MCF 10A (cell line): ENCODE measurements at regions not wholly inside any gene's neighbourhood (a gene's known extent, or its start where the extent isn't known, plus 50 kb on each side); places are given as distances from the start of the nearest gene placed in this dataset.
A peak's percentile ranks its signal among the peaks of the same experiment; 100 is the strongest.

ENCODE experiments used
- BruUV-seq: library from RNA; stranded (reverse); fragments of 400-500 nt; replicated peaks from 2 replicates; lab custom pipeline; 2021; lab: Mats Ljungman, UMichigan
- CTCF ChIA-PET: fragments of 300-600 bp; sonication (Branson Sonifier 250); formaldehyde crosslinking; extraction: SDS; loops from one replicate; lab custom pipeline; 2021; ENCODE audit warnings: antibody characterized with exemption, inconsistent platforms; lab: Yijun Ruan, JAX
- POLR2A ChIA-PET: fragments of 300-600, 350-650 bp; sonication (Branson Sonifier 250); formaldehyde crosslinking; extraction: SDS; loops from one replicate; lab custom pipeline; 2020; ENCODE audit warnings: antibody characterized with exemption, inconsistent platforms; lab: Yijun Ruan, JAX
- DNase-seq: peaks from one replicate; pipeline ENCODE4 v3.0.0-alpha.2; 2018; ENCODE audit not compliant: unreplicated experiment
- H3K27ac Mint-ChIP-seq: one replicate; pipeline ENCODE4 v1.8.0; 2022; ENCODE audit warnings: mild to moderate bottlenecking, low read depth, mixed read lengths; ENCODE audit not compliant: unreplicated experiment
- H3K27me3 Mint-ChIP-seq: one replicate; pipeline ENCODE4 v1.8.0; 2022; ENCODE audit warnings: mixed read lengths; ENCODE audit not compliant: insufficient read depth, unreplicated experiment
- H3K36me3 Mint-ChIP-seq: one replicate; pipeline ENCODE4 v1.8.0; 2022; ENCODE audit warnings: mild to moderate bottlenecking, moderate library complexity, mixed read lengths; ENCODE audit not compliant: insufficient read depth, unreplicated experiment
- H3K4me1 Mint-ChIP-seq: one replicate; pipeline ENCODE4 v1.8.0; 2022; ENCODE audit warnings: mixed read lengths; ENCODE audit not compliant: insufficient read depth, unreplicated experiment
- H3K4me3 Mint-ChIP-seq: one replicate; pipeline ENCODE4 v1.8.0; 2022; ENCODE audit warnings: mild to moderate bottlenecking, moderate library complexity, mixed read lengths; ENCODE audit not compliant: unreplicated experiment
- H3K9me3 Mint-ChIP-seq: one replicate; pipeline ENCODE4 v1.8.0; 2022; ENCODE audit warnings: mixed read lengths; ENCODE audit not compliant: unreplicated experiment
- CTCF ChIP-seq: fragments of 200-600 bp; IDR thresholded peaks from one replicate; pipeline ENCODE4 v1.8.0; 2022; ENCODE audit warnings: antibody characterized with exemption, mild to moderate bottlenecking; ENCODE audit not compliant: unreplicated experiment
- intact Hi-C: fragments of 100-400 bp; cut with micrococcal nuclease; formaldehyde crosslinking; loops from 2 replicates; pipeline ENCODE4 v1.14.1; 2022

GRCh38 chr3:30302027-30302426, 304.4 kb upstream of the TGFBR2 start:
- ChIA-PET CTCF (interaction anchor here (0.6 to 1.3 kb wide), 2 partner anchors 8 to 392 kb away, joined by 3 read pairs; no protein-coding TSS in a partner anchor), POLR2A (interaction anchor here (0.8 to 2.1 kb wide), 7 partner anchors 9 to 18 kb away, joined by 3 to 12 read pairs (median 4); no protein-coding TSS in a partner anchor)
- no peak overlapping the region for H3K4me3 Mint-ChIP-seq
- no TSS peak for BruUV-seq
- peaks cover 24% of the 10 kb centered on the region for H3K9me3 Mint-ChIP-seq
- peak; percentile 71 for DNase-seq
- no peak for TF ChIP-seq CTCF
- H3K27ac Mint-ChIP-seq = peak overlapping the region; percentile 2
- peaks cover 28% of the 10 kb centered on the region for H3K4me1 Mint-ChIP-seq
- H3K36me3 Mint-ChIP-seq = peaks cover 7% of the 10 kb centered on the region
- H3K27me3 Mint-ChIP-seq = no peaks in the 10 kb centered on the region
- intact Hi-C loops = no loop called here

- Mint-ChIP-seq H3K27me3 (no peaks in the 10 kb centered on the region), H3K4me3 (no peak overlapping the region), H3K9me3 (peaks cover 24% of the 10 kb centered on the region), H3K4me1 (peaks cover 44% of the 10 kb centered on the region), H3K36me3 (peaks cover 7% of the 10 kb centered on the region), H3K27ac (no peak overlapping the region)
- CTCF ChIA-PET = no interaction called here
- DNase-seq = no peak
- intact Hi-C loops = no loop called here
- BruUV-seq = no TSS peak
- POLR2A ChIA-PET = no interaction called here
- TF ChIP-seq CTCF = no peak
Measured at GRCh38 chr3:30303770-30304169, 302.6 kb upstream of the TGFBR2 start.

DNA sequence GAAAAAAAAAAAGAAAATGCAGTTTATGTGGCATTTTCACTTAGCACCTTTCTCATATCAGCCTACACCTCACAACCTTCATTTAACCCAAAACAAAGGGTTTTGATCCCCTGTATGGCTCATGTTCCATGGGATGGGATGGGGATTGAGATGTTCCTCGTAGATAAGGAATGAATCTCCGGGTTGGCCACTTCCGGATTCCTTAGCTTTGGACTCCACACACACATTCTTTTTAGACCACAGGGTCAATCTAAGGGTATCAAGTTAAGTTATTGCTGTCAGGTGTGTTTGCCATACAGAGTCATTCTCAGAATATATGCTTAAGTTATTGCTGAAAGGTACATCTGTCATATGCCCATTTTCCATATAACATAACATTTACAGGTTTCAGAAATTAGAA, 301.4 kb upstream of the TGFBR2 start:
- no peak for TF ChIP-seq CTCF
- CTCF ChIA-PET = interaction anchor here (0.6 kb wide), 1 partner anchor 345 kb away, joined by 4 read pairs; no protein-coding TSS in a partner anchor
- Mint-ChIP-seq H3K27me3 (no peaks in the 10 kb centered on the region), H3K36me3 (peaks cover 7% of the 10 kb centered on the region), H3K4me3 (no peak overlapping the region), H3K4me1 (peaks cover 52% of the 10 kb centered on the region), H3K9me3 (peaks cover 24% of the 10 kb centered on the region), H3K27ac (no peak overlapping the region)
- BruUV-seq = no TSS peak
- DNase-seq = no peak
- intact Hi-C loops = no loop called here
- POLR2A ChIA-PET = interaction anchor here (0.9 kb wide), 1 partner anchor 22 kb away, joined by 3 read pairs; no protein-coding TSS in a partner anchor

- Mint-ChIP-seq H3K4me1 (peaks cover 43% of the 10 kb centered on the region), H3K4me3 (no peak overlapping the region), H3K27ac (no peak overlapping the region), H3K27me3 (no peaks in the 10 kb centered on the region), H3K36me3 (no peaks in the 10 kb centered on the region), H3K9me3 (peaks cover 24% of the 10 kb centered on the region)
- TF ChIP-seq CTCF = no peak
- intact Hi-C loops = no loop called here
- no peak for DNase-seq
- CTCF ChIA-PET = interaction anchor here (0.7 to 1.1 kb wide), 4 partner anchors 13 to 323 kb away, joined by 3 to 6 read pairs (median 4); no protein-coding TSS in a partner anchor
- POLR2A ChIA-PET = interaction anchor here (1.4 to 3.1 kb wide), 4 partner anchors 21 to 382 kb away, joined by 3 to 10 read pairs (median 5); no protein-coding TSS in a partner anchor
- no TSS peak for BruUV-seq
Measured at GRCh38 chr3:30306896-30307295, 299.5 kb upstream of the TGFBR2 start.
